Upper lobe of left lung (tissue), 6 donors: ENCODE measurements at regions not wholly inside any gene's neighbourhood (a gene's known extent, or its start where the extent isn't known, plus 50 kb on each side); places are given as distances from the start of the nearest gene placed in this dataset.
A peak's percentile ranks its signal among the peaks of the same experiment; 100 is the strongest.

ENCODE experiments used
- ATAC-seq, 2 donors: fragments of 200-7000 bp; cut with Tn5 transposase; one replicate each; pipeline ENCODE4 v1.9.1; 2022; ENCODE audit warnings: mild to moderate bottlenecking in 2 of 2, moderate library complexity in 2 of 2; ENCODE audit not compliant: low FRiP score in 2 of 2
- DNase-seq, 2 donors: peaks; one replicate each; pipeline ENCODE4 v3.0.0-alpha.2; 2019 to 2020
- H3K27ac ChIP-seq, 4 donors: fragments of 200-600 bp; sonication (generic); one replicate each; pipeline ENCODE4 v1.5.1; 2016 to 2019
- H3K27me3 ChIP-seq, 4 donors: fragments of 200-600 bp; sonication (generic); one replicate each; pipeline ENCODE4 v1.5.1; 2017 to 2019
- H3K36me3 ChIP-seq, 4 donors: fragments of 200-600 bp; sonication (generic); one replicate each; pipeline ENCODE4 v1.5.1; 2016 to 2019
- H3K4me1 ChIP-seq, 4 donors: fragments of 200-600 bp; sonication (generic); one replicate each; pipeline ENCODE4 v1.5.1; 2018 to 2019
- H3K4me3 ChIP-seq, 4 donors: fragments of 200-600 bp; sonication (generic); one replicate each; pipeline ENCODE4 v1.5.1; 2017 to 2019; ENCODE audit warnings: mild to moderate bottlenecking in 2 of 4, moderate library complexity in 1 of 4
- H3K9me3 ChIP-seq, 4 donors: fragments of 200-600 bp; sonication (generic); one replicate each; pipeline ENCODE4 v1.5.1; 2018 to 2019
- CTCF ChIP-seq, 6 experiments: fragments of 450-650 bp in 4 of 6; fragments of 200-600 bp in 2 of 6; sonication (generic) in 2 of 6; IDR thresholded peaks; one replicate each; pipeline ENCODE4 v1.5.1; 2016 to 2019; ENCODE audit warnings: antibody characterized with exemption in 6 of 6
- EP300 ChIP-seq, 4 donors: sonication (generic); formaldehyde crosslinking; IDR thresholded peaks; one replicate each; pipeline ENCODE4 v1.5.1; 2017; ENCODE audit warnings: antibody characterized with exemption in 4 of 4, control low read depth in 2 of 4
- POLR2A ChIP-seq, 4 donors: fragments of 450-650 bp; IDR thresholded peaks; one replicate each; pipeline ENCODE4 v1.5.1; 2016 to 2017; ENCODE audit warnings: antibody characterized with exemption in 4 of 4, mild to moderate bottlenecking in 2 of 4
- POLR2AphosphoS5 ChIP-seq, 2 donors: sonication (generic); formaldehyde crosslinking; IDR thresholded peaks; one replicate each; pipeline ENCODE4 v1.5.1; 2017; ENCODE audit warnings: antibody characterized with exemption in 2 of 2
- WGBS, 2 donors: methylation state at CpG; one replicate each; pipeline ENCODE4 v1.1.5; 2017 to 2018; 5-methylcytosine and 5-hydroxymethylcytosine counted together
- donor health status: DM: no; HTN: no; CAD: no; lungs with moderate emphysema.
- donor health status: DM: no; HTN: yes; CAD: no; lungs with severe emphysema.

DNA sequence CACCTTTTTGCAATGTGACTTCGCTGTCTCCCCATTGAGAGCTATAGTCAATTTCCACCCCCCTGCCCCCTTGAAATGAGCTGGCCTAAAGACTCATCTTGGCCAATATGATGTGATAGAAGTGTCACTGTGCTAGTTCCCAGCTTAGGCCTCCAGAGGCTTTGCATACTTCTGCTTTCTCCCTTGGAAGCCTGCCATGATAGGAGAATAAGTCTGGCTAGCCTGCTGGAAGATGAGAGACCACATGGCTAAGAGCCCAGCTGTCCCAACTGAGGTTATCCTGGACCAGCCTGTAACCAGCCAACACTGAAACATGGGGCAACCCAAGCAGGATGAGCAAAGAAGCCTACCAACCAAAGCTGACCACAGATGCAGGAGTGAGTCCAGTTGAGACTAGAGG lies 196.9 kb downstream of the GRIN2B start:
- 67 to 95% methylated on average over 1 of the region's 1 CpG for WGBS, 2 donors
- Histone ChIP-seq H3K4me1 (no peaks in the 10 kb centered on the region), H3K4me3 (no peak overlapping the region), H3K27ac (no peak overlapping the region), H3K36me3 (no peaks in the 10 kb centered on the region), H3K27me3 (no peaks in the 10 kb centered on the region), H3K9me3 (no peaks in the 10 kb centered on the region)
- no peak for TF ChIP-seq CTCF (IDR thresholded peaks at IDR 0.05)
- TF ChIP-seq POLR2AphosphoS5 (IDR thresholded peaks at IDR 0.05), result no peak
- TF ChIP-seq POLR2A (IDR thresholded peaks at IDR 0.05), result no peak
- TF ChIP-seq EP300 (IDR thresholded peaks at IDR 0.05), result no peak
- DNase-seq (no peak), ATAC-seq (no peak)

GRCh38 chr12:13780453-13780852 lies 200.9 kb downstream of the GRIN2B start:
- no peak overlapping the region for H3K4me3 ChIP-seq
- H3K36me3 ChIP-seq, result no peaks in the 10 kb centered on the region
- H3K27ac ChIP-seq, result no peak overlapping the region
- 58 to 68% methylated on average over 2 of the region's 2 CpGs for WGBS, 2 donors
- ATAC-seq (no peak), DNase-seq (no peak)
- H3K9me3 ChIP-seq, result no peaks in the 10 kb centered on the region
- TF ChIP-seq CTCF (IDR thresholded peaks at IDR 0.05), result no peak
- TF ChIP-seq EP300 (IDR thresholded peaks at IDR 0.05), result no peak
- TF ChIP-seq POLR2AphosphoS5 (IDR thresholded peaks at IDR 0.05), result no peak
- no peak for TF ChIP-seq POLR2A (IDR thresholded peaks at IDR 0.05)
- no peaks in the 10 kb centered on the region for H3K4me1 ChIP-seq
- H3K27me3 ChIP-seq, result no peaks in the 10 kb centered on the region

DNA sequence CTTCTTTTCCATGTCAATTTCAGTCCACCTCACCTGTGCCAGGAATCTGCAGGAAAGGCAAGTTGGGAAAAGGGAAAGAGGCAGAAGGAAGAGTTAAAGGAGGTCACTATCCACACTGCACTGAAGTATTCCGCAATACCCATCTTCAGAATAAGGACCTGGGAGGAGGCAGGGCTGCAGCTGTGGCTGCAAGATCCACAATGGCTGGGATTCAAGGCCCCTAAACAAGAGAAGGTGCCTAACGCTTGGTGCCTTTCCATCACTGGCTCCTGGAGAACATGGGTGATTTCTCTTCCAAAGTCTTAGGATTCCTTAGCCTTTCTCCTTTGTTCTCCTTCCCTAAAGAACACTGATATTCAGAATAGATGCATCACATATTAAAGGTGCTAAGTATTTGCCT lies 204.0 kb downstream of the GRIN2B start:
- no peaks in the 10 kb centered on the region for H3K27me3 ChIP-seq

GRCh38 chr12:13772264-13772663 lies 209.1 kb downstream of the GRIN2B start:
- H3K27ac ChIP-seq, result no peak overlapping the region

More for the DNA sequence above, 204.0 kb downstream of the GRIN2B start:
- Histone ChIP-seq H3K36me3 (no peaks in the 10 kb centered on the region), H3K4me3 (no peak overlapping the region), H3K27ac (no peak overlapping the region), H3K9me3 (no peaks in the 10 kb centered on the region), H3K4me1 (no peaks in the 10 kb centered on the region)
- ATAC-seq, result peak in 1 of 2 donors; percentile 26
- no peak for TF ChIP-seq EP300 (IDR thresholded peaks at IDR 0.05)
- TF ChIP-seq POLR2AphosphoS5 (IDR thresholded peaks at IDR 0.05), result no peak
- TF ChIP-seq CTCF (IDR thresholded peaks at IDR 0.05), result no peak
- TF ChIP-seq POLR2A (IDR thresholded peaks at IDR 0.05), result no peak
- 81 to 95% methylated on average over 2 of the region's 2 CpGs for WGBS, 2 donors
- no peak for DNase-seq

More at GRCh38 chr12:13772264-13772663, 209.1 kb downstream of the GRIN2B start:
- TF ChIP-seq POLR2AphosphoS5 (IDR thresholded peaks at IDR 0.05) (no peak), CTCF (IDR thresholded peaks at IDR 0.05) (no peak), EP300 (IDR thresholded peaks at IDR 0.05) (no peak), POLR2A (IDR thresholded peaks at IDR 0.05) (no peak)
- DNase-seq (no peak), ATAC-seq (no peak)
- Histone ChIP-seq H3K9me3 (no peaks in the 10 kb centered on the region), H3K27me3 (no peaks in the 10 kb centered on the region), H3K4me1 (no peaks in the 10 kb centered on the region), H3K4me3 (no peak overlapping the region), H3K36me3 (no peaks in the 10 kb centered on the region)
- WGBS, 2 donors, result 84% methylated on average over 3 of the region's 3 CpGs
